GM06990 (cell line): ENCODE measurements at regions not wholly inside any gene's neighbourhood (a gene's known extent, or its start where the extent isn't known, plus 50 kb on each side); places are given as distances from the start of the nearest gene placed in this dataset.

Source experiments
- DNase-seq: peaks from one replicate; pipeline ENCODE4 v3.0.0-alpha.2; 2011; ENCODE audit not compliant: insufficient read length; ENCODE audit errors: extremely low read depth
- H3K27me3 ChIP-seq: replicated peaks from 2 replicates; pipeline ENCODE4 v1.6.0; 2011; ENCODE audit warnings: low read length; ENCODE audit not compliant: control insufficient read depth, insufficient read depth
- H3K36me3 ChIP-seq: 2 replicates; pipeline ENCODE4 v1.5.1; 2011; ENCODE audit warnings: low read length; ENCODE audit not compliant: control insufficient read depth, insufficient read depth
- H3K4me3 ChIP-seq: replicated peaks from 2 replicates; pipeline ENCODE4 v1.5.1; 2011; ENCODE audit warnings: low read depth, mild to moderate bottlenecking, control low read depth, low read length
- CTCF ChIP-seq: IDR thresholded peaks from 2 replicates; pipeline ENCODE4 v1.5.1; 2011; ENCODE audit warnings: low read length, control low read depth, mild to moderate bottlenecking, inconsistent platforms; ENCODE audit not compliant: insufficient read depth, poor library complexity, severe bottlenecking

DNA sequence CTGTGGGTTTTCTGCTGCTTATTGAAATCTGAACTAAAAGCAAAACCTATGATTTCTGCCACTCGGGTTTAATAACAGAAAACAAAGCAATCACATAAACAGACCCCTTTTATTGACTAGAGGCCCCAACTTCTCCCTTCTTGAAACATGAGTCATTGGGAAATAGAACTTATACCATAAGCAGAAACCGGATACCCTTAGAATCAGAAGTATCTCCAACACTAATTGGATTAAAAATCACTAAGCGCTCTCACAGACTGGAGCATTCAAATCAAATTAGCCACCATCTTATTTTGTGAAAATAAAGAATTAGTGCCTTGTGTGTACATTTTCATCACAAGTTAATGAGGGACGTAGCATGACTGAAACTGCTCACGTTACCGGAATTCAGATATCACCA lies 206.9 kb downstream of the WDR11 start:
- Histone ChIP-seq H3K36me3 (no peaks in the 10 kb centered on the region), H3K4me3 (no peak overlapping the region), H3K27me3 (no peaks in the 10 kb centered on the region)
- no peak for TF ChIP-seq CTCF
- DNase-seq: no peak

DNA sequence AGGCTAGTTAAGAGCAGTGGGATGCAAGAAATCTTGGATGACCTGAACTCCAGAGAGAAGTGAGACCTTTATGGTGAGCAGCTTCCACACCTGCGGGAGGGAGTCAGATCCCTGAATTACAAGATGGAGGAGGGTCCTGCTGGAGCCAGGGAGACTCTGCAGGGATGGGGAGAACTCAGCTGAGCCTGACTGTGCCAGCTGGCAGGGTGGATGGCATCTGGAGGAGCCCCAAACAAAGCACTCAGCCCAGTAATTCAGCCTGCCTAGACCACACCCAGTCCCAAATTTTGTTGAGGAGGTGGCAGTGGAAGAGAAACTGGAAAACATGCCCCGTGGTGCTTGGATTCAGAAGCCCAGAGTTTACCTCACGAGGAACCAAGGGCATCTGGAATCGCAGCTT lies 208.2 kb downstream of the WDR11 start:
- no peak for TF ChIP-seq CTCF
- H3K36me3 ChIP-seq: no peaks in the 10 kb centered on the region
- no peak for DNase-seq
- no peaks in the 10 kb centered on the region for H3K27me3 ChIP-seq
- H3K4me3 ChIP-seq: no peak overlapping the region

DNA sequence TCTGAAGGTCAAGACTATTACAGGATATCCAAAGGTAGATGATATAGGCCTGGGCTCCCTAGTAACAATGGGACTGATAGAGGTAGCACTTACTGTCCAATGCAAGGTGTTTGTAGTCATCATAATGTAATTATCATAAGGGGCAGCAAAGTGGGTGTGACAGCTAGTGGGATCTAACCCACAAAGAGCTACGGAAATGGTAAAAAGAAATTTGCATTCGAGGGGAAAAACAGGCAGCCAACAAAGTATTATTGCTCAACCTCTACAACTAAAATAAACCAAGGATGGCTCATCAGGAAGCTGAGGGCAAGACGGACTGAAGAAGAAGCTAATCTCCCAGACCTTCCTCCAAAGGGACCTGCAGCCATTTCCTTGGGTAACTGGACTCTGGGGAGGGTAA lies 211.0 kb downstream of the WDR11 start:
- H3K27me3 ChIP-seq: no peaks in the 10 kb centered on the region
- no peak for DNase-seq
- no peak for TF ChIP-seq CTCF
- no peaks in the 10 kb centered on the region for H3K36me3 ChIP-seq
- H3K4me3 ChIP-seq: no peak overlapping the region

GRCh38 chr10:121063744-121064143 lies 212.6 kb downstream of the WDR11 start:
- Histone ChIP-seq H3K27me3 (no peaks in the 10 kb centered on the region), H3K4me3 (no peak overlapping the region), H3K36me3 (no peaks in the 10 kb centered on the region)
- TF ChIP-seq CTCF: no peak
- DNase-seq: no peak

DNA sequence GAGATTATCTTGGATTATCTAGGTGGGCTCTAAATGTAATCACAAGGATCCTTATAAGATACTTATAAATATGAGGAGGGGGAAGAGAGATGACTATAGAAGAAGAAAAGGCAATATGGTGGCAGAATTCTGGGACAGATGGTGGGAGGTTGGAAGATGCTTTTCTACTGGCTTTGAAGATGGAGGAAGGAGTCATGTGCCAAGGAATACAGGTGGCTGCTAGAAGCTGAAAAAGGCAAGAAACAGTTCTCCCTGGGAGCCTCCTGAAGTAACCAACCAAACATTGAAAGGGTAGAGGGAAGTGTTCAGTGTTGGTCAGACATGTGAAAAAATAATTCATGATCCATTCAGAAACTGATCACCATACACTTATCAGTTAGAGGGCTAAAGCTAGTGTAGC lies 213.3 kb downstream of the WDR11 start:
- no peak overlapping the region for H3K4me3 ChIP-seq
- no peak for DNase-seq
- no peak for TF ChIP-seq CTCF
- H3K36me3 ChIP-seq: no peaks in the 10 kb centered on the region
- no peaks in the 10 kb centered on the region for H3K27me3 ChIP-seq

GRCh38 chr10:121065330-121065729 lies 214.2 kb downstream of the WDR11 start:
- no peak for TF ChIP-seq CTCF
- DNase-seq: no peak
- no peak overlapping the region for H3K4me3 ChIP-seq
- H3K36me3 ChIP-seq: no peaks in the 10 kb centered on the region
- no peaks in the 10 kb centered on the region for H3K27me3 ChIP-seq
